Glutamatergic neuron (in vitro differentiated cells): ENCODE measurements at regions not wholly inside any gene's neighbourhood (a gene's known extent, or its start where the extent isn't known, plus 50 kb on each side); places are given as distances from the start of the nearest gene placed in this dataset.

ENCODE experiments used
- DNase-seq: peaks from one replicate; pipeline ENCODE4 v3.0.0; 2022
- H3K27ac Mint-ChIP-seq: one replicate; pipeline ENCODE4 v1.8.0; 2020; ENCODE audit warnings: mild to moderate bottlenecking, mixed read lengths, inconsistent platforms; ENCODE audit not compliant: unreplicated experiment
- H3K27me3 Mint-ChIP-seq: one replicate; pipeline ENCODE4 v1.8.0; 2020; ENCODE audit warnings: mild to moderate bottlenecking, moderate library complexity, mixed read lengths, inconsistent platforms; ENCODE audit not compliant: unreplicated experiment
- H3K36me3 Mint-ChIP-seq: one replicate; pipeline ENCODE4 v1.8.0; 2020; ENCODE audit warnings: mild to moderate bottlenecking, mixed read lengths, inconsistent platforms; ENCODE audit not compliant: unreplicated experiment
- H3K4me1 Mint-ChIP-seq: one replicate; pipeline ENCODE4 v1.8.0; 2020; ENCODE audit warnings: mild to moderate bottlenecking, low read depth, mixed read lengths, inconsistent platforms; ENCODE audit not compliant: unreplicated experiment
- H3K4me3 Mint-ChIP-seq: one replicate; pipeline ENCODE4 v1.8.0; 2020; ENCODE audit warnings: mild to moderate bottlenecking, mixed read lengths, inconsistent platforms; ENCODE audit not compliant: unreplicated experiment
- H3K9me3 Mint-ChIP-seq: one replicate; pipeline ENCODE4 v1.8.0; 2020; ENCODE audit warnings: mild to moderate bottlenecking, moderate library complexity, mixed read lengths, inconsistent platforms; ENCODE audit not compliant: unreplicated experiment
- CTCF ChIP-seq: fragments of 200-600 bp; sonication (generic); IDR thresholded peaks from one replicate; pipeline ENCODE4 v1.5.0; 2021; ENCODE audit not compliant: partially characterized antibody, unreplicated experiment

- Mint-ChIP-seq H3K9me3 (no peaks in the 10 kb centered on the region), H3K4me1 (no peaks in the 10 kb centered on the region), H3K27me3 (no peaks in the 10 kb centered on the region), H3K4me3 (no peak overlapping the region), H3K27ac (no peak overlapping the region), H3K36me3 (no peaks in the 10 kb centered on the region)
- no peak for DNase-seq
- TF ChIP-seq CTCF = no peak
These were observed 721.7 kb downstream of the JRKL start for GRCh38 chr11:97111559-97111958.

GRCh38 chr11:97118614-97119200 lies 728.9 kb downstream of the JRKL start:
- Mint-ChIP-seq H3K4me1 (no peaks in the 10 kb centered on the region), H3K36me3 (no peaks in the 10 kb centered on the region), H3K27ac (no peak overlapping the region), H3K4me3 (no peak overlapping the region), H3K9me3 (no peaks in the 10 kb centered on the region), H3K27me3 (no peaks in the 10 kb centered on the region)
- no peak for DNase-seq
- TF ChIP-seq CTCF = no peak

- H3K4me3 Mint-ChIP-seq = no peak overlapping the region
- peaks cover 1% of the 10 kb centered on the region for H3K4me1 Mint-ChIP-seq
- DNase-seq = no peak
- TF ChIP-seq CTCF = no peak
- H3K27me3 Mint-ChIP-seq = no peaks in the 10 kb centered on the region
- H3K36me3 Mint-ChIP-seq = no peaks in the 10 kb centered on the region
- no peak overlapping the region for H3K27ac Mint-ChIP-seq
- H3K9me3 Mint-ChIP-seq = no peaks in the 10 kb centered on the region
These were observed 733.4 kb downstream of the JRKL start for GRCh38 chr11:97123237-97123636.

- H3K4me3 Mint-ChIP-seq = no peak overlapping the region
- no peaks in the 10 kb centered on the region for H3K4me1 Mint-ChIP-seq
- peaks cover 6% of the 10 kb centered on the region for H3K9me3 Mint-ChIP-seq
- H3K27ac Mint-ChIP-seq = no peak overlapping the region
- H3K27me3 Mint-ChIP-seq = peaks cover 2% of the 10 kb centered on the region
- no peak for TF ChIP-seq CTCF
- no peak for DNase-seq
- no peaks in the 10 kb centered on the region for H3K36me3 Mint-ChIP-seq
These were observed 746.3 kb downstream of the JRKL start for GRCh38 chr11:97136067-97136466.

- TF ChIP-seq CTCF = peak; percentile 71
- peaks cover 7% of the 10 kb centered on the region for H3K9me3 Mint-ChIP-seq
- H3K36me3 Mint-ChIP-seq = no peaks in the 10 kb centered on the region
- no peak for DNase-seq
- no peaks in the 10 kb centered on the region for H3K27me3 Mint-ChIP-seq
- no peak overlapping the region for H3K27ac Mint-ChIP-seq
- H3K4me1 Mint-ChIP-seq = no peaks in the 10 kb centered on the region
- no peak overlapping the region for H3K4me3 Mint-ChIP-seq
These were observed 751.2 kb downstream of the JRKL start for GRCh38 chr11:97140885-97141494.
